ENCODE measurements at regions not wholly inside any gene's neighbourhood (a gene's known extent, or its start where the extent isn't known, plus 50 kb on each side); places are given as distances from the start of the nearest gene placed in this dataset.

- TF ChIP-seq CTCF (conservative IDR thresholded peaks at IDR 0.05 in 1 of 2, IDR thresholded peaks at IDR 0.05 in 1 of 2; ENCODE audit: extremely low read depth in 1 of 2, insufficient read depth in 1 of 2, low read depth in 1 of 2, low read length in 2 of 2) (no peak), EZH2 (IDR thresholded peaks at IDR 0.05; ENCODE audit: borderline replicate concordance, low read length) (no peak)
Measured at GRCh38 chr5:10161778-10162177, 87.9 kb downstream of the ATPSCKMT start.

Measured in mammary epithelial cell (primary cell).